ENCODE measurements at regions not wholly inside any gene's neighbourhood (a gene's known extent, or its start where the extent isn't known, plus 50 kb on each side); places are given as distances from the start of the nearest gene placed in this dataset.
A peak's percentile ranks its signal among the peaks of the same experiment; 100 is the strongest.
"Not testable (repeated sequence)": the region's sequence is repeated elsewhere in the genome, so short reads cannot be mapped to it uniquely, and the experiment has no call there.

- TF ChIP-seq POLR2A (IDR thresholded peaks at IDR 0.05), result no peak
- TF ChIP-seq POLR2AphosphoS5 (IDR thresholded peaks at IDR 0.05), result no peak
- no peak for TF ChIP-seq CTCF (IDR thresholded peaks at IDR 0.05 in 8 of 11, conservative IDR thresholded peaks at IDR 0.05 in 3 of 11)
- Histone ChIP-seq H3K9me3 (no peaks in the 10 kb centered on the region), H3K4me1 (no peaks in the 10 kb centered on the region), H3K36me3 (no peaks in the 10 kb centered on the region), H3K27ac (no peak overlapping the region), H3K4me3 (no peak overlapping the region), H3K27me3 (replicated peaks in 1 of 7) (peaks cover 0 to 8% (median 0%) of the 10 kb centered on the region in 7 donors)
- 61 to 72% (median 64%) methylated on average over 11 of the region's 11 CpGs for WGBS, 5 donors
- DNase-seq, result no peak
- intact Hi-C loops (cut with DNase I; ENCODE audit: low total_unique reads), result no loop called here
These were observed 159.9 kb upstream of the EEF2KMT start for GRCh38 chr16:5257462-5257861.

GRCh38 chr16:5252791-5253190, 155.2 kb upstream of the EEF2KMT start:
- no peaks in the 10 kb centered on the region for H3K4me1 ChIP-seq
- TF ChIP-seq POLR2AphosphoS5 (IDR thresholded peaks at IDR 0.05), result no peak
- no peak for TF ChIP-seq CTCF (IDR thresholded peaks at IDR 0.05 in 8 of 11, conservative IDR thresholded peaks at IDR 0.05 in 3 of 11)
- no peak for TF ChIP-seq POLR2A (IDR thresholded peaks at IDR 0.05)
- H3K4me3 ChIP-seq, result no peak overlapping the region
- 34 to 42% (median 37%) methylated on average over 7 of the region's 7 CpGs for WGBS, 5 donors
- intact Hi-C loops (cut with DNase I; ENCODE audit: low total_unique reads), result no loop called here
- H3K27ac ChIP-seq, result no peak overlapping the region
- H3K9me3 ChIP-seq, result no peaks in the 10 kb centered on the region
- DNase-seq, result no peak
- no peaks in the 10 kb centered on the region for H3K36me3 ChIP-seq
- peaks cover 0 to 19% (median 0%) of the 10 kb centered on the region in 7 donors for H3K27me3 ChIP-seq (replicated peaks in 1 of 7)

- peaks cover 0 to 30% (median 0%) of the 10 kb centered on the region in 7 donors for H3K27me3 ChIP-seq (replicated peaks in 1 of 7)
- DNase-seq; H3K4me1 ChIP-seq; H3K4me3 ChIP-seq; H3K27ac ChIP-seq; intact Hi-C loops (cut with DNase I; ENCODE audit: low total_unique reads); H3K36me3 ChIP-seq; H3K9me3 ChIP-seq: not testable (repeated sequence)
- 56 to 79% (median 59%) methylated on average over 4 of the region's 4 CpGs for WGBS, 5 donors
These were observed 149.8 kb upstream of the EEF2KMT start for GRCh38 chr16:5247403-5247802.

GRCh38 chr16:5240278-5240626, 142.7 kb upstream of the EEF2KMT start:
- DNase-seq; H3K4me1 ChIP-seq; H3K27ac ChIP-seq; H3K36me3 ChIP-seq; H3K9me3 ChIP-seq; intact Hi-C loops (cut with DNase I; ENCODE audit: low total_unique reads): not testable (repeated sequence)
- WGBS, 5 donors, result 0 to 2% (median 1%) methylated on average over 5 to 16 of the region's 18 CpGs
- Histone ChIP-seq H3K27me3 (replicated peaks in 1 of 7) (peaks cover 0 to 55% (median 6%) of the 10 kb centered on the region in 7 donors), H3K4me3 (peak overlapping the region in 3 of 8 donors; percentile 17 to 60 (median 33))

- DNase-seq, result peak; percentile 83
- not testable (repeated sequence) for H3K27ac ChIP-seq, H3K9me3 ChIP-seq, H3K36me3 ChIP-seq, H3K4me1 ChIP-seq
- intact Hi-C loops (cut with DNase I; ENCODE audit: low total_unique reads), result loop anchor here (10.0 kb wide), 2 partner anchors 255 to 1405 kb away; no protein-coding TSS in a partner anchor
- peak in 7 of 11 experiments; percentile 24 to 69 (median 50) for TF ChIP-seq CTCF (IDR thresholded peaks at IDR 0.05 in 8 of 11, conservative IDR thresholded peaks at IDR 0.05 in 3 of 11)
- peaks cover 0 to 54% (median 6%) of the 10 kb centered on the region in 7 donors for H3K27me3 ChIP-seq (replicated peaks in 1 of 7)
- peak overlapping the region in 4 of 8 donors; percentile 17 to 60 (median 28) for H3K4me3 ChIP-seq
- 0 to 7% (median 2%) methylated on average over 11 to 86 of the region's 89 CpGs for WGBS, 5 donors
These were observed 142.1 kb upstream of the EEF2KMT start for GRCh38 chr16:5239472-5240277.
